ENCODE measurements at regions not wholly inside any gene's neighbourhood (a gene's known extent, or its start where the extent isn't known, plus 50 kb on each side); places are given as distances from the start of the nearest gene placed in this dataset.

DNA sequence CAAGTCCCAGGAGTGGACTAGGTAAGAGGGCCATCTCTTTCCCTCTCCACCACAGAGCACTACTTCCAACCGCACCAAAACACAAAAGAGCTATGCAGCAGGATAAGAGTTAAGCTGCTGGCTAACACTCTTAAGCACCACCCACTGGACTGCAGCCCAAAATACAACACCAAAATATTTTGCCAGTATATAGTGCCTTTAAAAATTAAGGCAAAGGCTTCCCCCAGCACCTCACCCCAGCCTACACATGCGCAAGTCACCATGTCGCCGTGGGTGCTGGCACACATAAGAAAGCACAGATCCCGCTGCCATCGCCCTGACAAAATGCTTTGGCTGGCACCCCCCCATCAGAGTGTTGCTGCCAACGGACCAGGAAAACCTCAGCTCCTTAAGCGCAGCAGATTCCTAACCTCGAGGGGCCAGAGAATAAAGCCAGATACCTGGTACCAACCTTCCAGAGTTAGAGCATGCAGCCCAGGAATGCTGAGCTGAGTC, 608.3 kb downstream of the PCDH17 start:
- TF ChIP-seq, protein P1, sequence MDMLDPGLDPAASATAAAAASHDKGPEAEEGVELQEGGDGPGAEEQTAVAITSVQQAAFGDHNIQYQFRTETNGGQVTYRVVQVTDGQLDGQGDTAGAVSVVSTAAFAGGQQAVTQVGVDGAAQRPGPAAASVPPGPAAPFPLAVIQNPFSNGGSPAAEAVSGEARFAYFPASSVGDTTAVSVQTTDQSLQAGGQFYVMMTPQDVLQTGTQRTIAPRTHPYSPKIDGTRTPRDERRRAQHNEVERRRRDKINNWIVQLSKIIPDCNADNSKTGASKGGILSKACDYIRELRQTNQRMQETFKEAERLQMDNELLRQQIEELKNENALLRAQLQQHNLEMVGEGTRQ (IDR thresholded peaks at IDR 0.05; ENCODE audit: borderline replicate concordance, low read depth, low read length), result no peak
- TF ChIP-seq SMC3 (IDR thresholded peaks at IDR 0.05; ENCODE audit: low read depth, low read length) (no peak), TEAD4 (IDR thresholded peaks at IDR 0.05; ENCODE audit: borderline replicate concordance, insufficient read depth) (no peak), RCOR1 (IDR thresholded peaks at IDR 0.05; ENCODE audit: low read length) (no peak), POLR2AphosphoS5 (IDR thresholded peaks at IDR 0.05; ENCODE audit: low read depth, low read length) (no peak), JUND (IDR thresholded peaks at IDR 0.05) (no peak), TAF1 (IDR thresholded peaks at IDR 0.05; ENCODE audit: borderline replicate concordance, low read depth, low read length) (no peak), RXRA (IDR thresholded peaks at IDR 0.05; ENCODE audit: borderline replicate concordance, low read depth) (no peak), EP300 (IDR thresholded peaks at IDR 0.05; ENCODE audit: borderline replicate concordance in 1 of 2, low read depth in 1 of 2, low read length in 1 of 2) (no peak)
- TF ChIP-seq, protein P2, sequence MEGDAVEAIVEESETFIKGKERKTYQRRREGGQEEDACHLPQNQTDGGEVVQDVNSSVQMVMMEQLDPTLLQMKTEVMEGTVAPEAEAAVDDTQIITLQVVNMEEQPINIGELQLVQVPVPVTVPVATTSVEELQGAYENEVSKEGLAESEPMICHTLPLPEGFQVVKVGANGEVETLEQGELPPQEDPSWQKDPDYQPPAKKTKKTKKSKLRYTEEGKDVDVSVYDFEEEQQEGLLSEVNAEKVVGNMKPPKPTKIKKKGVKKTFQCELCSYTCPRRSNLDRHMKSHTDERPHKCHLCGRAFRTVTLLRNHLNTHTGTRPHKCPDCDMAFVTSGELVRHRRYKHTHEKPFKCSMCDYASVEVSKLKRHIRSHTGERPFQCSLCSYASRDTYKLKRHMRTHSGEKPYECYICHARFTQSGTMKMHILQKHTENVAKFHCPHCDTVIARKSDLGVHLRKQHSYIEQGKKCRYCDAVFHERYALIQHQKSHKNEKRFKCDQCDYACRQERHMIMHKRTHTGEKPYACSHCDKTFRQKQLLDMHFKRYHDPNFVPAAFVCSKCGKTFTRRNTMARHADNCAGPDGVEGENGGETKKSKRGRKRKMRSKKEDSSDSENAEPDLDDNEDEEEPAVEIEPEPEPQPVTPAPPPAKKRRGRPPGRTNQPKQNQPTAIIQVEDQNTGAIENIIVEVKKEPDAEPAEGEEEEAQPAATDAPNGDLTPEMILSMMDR (IDR thresholded peaks at IDR 0.05), result no peak
- TF ChIP-seq, protein P3, sequence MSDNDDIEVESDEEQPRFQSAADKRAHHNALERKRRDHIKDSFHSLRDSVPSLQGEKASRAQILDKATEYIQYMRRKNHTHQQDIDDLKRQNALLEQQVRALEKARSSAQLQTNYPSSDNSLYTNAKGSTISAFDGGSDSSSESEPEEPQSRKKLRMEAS (IDR thresholded peaks at IDR 0.05; ENCODE audit: low read depth), result no peak
